GM18861 (cell line): ENCODE measurements at regions not wholly inside any gene's neighbourhood (a gene's known extent, or its start where the extent isn't known, plus 50 kb on each side); places are given as distances from the start of the nearest gene placed in this dataset.

Source experiments
- ATAC-seq: cut with Tn5 transposase; IDR thresholded peaks from one replicate; pipeline ENCODE4 v1.9.1; 2021; ENCODE audit not compliant: unreplicated experiment

GRCh38 chr1:172973424-172973823, 77.3 kb downstream of the TNFSF18 start:
- ATAC-seq: no peak

DNA sequence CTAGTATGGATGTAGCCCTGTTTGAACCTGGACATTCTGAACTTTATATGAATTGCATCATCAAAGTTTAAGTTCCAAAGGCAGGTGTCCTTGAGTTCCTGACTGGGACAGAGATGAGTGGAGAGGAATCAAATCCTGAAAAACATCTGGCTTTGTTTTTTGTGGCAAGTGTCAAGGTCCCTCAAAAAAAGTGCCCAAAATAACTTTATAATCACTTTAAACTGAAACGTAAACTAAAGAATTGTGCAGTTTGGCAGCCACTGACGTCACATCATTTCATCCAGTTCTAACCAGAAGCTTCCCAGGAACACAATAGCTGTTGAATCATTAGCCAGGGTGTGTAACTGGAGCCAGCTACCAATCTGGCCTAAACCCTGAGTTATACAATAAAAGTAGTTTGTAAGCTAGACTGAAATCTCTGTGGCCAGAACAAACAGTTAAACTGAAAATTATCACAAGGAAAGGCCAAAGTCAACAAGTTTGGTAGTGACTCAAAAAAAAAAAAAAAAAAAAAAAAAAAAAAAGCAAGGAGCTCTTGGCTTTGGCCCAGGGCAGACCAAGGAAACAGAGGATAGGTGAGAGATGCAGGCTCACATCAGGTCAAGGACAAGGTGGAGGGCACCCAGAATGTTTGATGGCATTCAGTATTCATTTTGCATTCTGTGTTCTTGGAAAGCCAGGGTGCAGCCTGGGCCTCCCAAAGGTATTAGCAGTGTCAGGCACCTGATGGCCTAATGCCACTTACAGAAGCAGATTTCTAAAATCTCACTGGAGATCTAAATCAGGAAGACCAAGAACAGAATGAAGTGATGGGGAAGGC, 74.3 kb downstream of the TNFSF18 start:
- ATAC-seq: no peak

GRCh38 chr1:172977296-172978017, 73.3 kb downstream of the TNFSF18 start:
- peak; percentile 82 for ATAC-seq

GRCh38 chr1:172978595-172978994, 72.1 kb downstream of the TNFSF18 start:
- no peak for ATAC-seq

- ATAC-seq: no peak
Observed at GRCh38 chr1:172979828-172980227, 70.9 kb downstream of the TNFSF18 start.

- no peak for ATAC-seq
Observed at GRCh38 chr1:172980456-172980855, 70.3 kb downstream of the TNFSF18 start.

GRCh38 chr1:172980971-172981370, 69.8 kb downstream of the TNFSF18 start:
- ATAC-seq: no peak
